ENCODE measurements at regions not wholly inside any gene's neighbourhood (a gene's known extent, or its start where the extent isn't known, plus 50 kb on each side); places are given as distances from the start of the nearest gene placed in this dataset.
A peak's percentile ranks its signal among the peaks of the same experiment; 100 is the strongest.

GRCh38 chr7:89914711-89915110 lies 239.6 kb upstream of the STEAP1 start:
- Histone ChIP-seq H3K79me2 (replicated peaks; ENCODE audit: insufficient read depth) (no peaks in the 10 kb centered on the region), H3K27ac (ENCODE audit: low read depth) (no peak overlapping the region), H2AFZ (no peak overlapping the region; the same call in 1 of the 2 replicates), H3K36me3 (ENCODE audit: insufficient read depth) (no peaks in the 10 kb centered on the region), H3K4me2 (no peak overlapping the region), H3F3A (replicated peaks; ENCODE audit: low read depth) (no peaks in the 10 kb centered on the region), H3K9me2 (ENCODE audit: insufficient read depth) (0 out of 2 replicates have a peak, but pooled peaks cover 4% of the 10 kb centered on the region), H3K4me3 (no peak overlapping the region), H4K20me1 (replicated peaks; ENCODE audit: insufficient read depth) (no peaks in the 10 kb centered on the region), H3K4me1 (ENCODE audit: insufficient read depth) (no peaks in the 10 kb centered on the region), H3K27me3 (ENCODE audit: insufficient read depth) (no peaks in the 10 kb centered on the region)
- H3K27ac Mint-ChIP-seq: no peak overlapping the region
- no peak for TF ChIP-seq EZH2 (IDR thresholded peaks at IDR 0.05; ENCODE audit: low read depth, unreplicated experiment)
- no peak for TF ChIP-seq EZH2phosphoT487 (IDR thresholded peaks at IDR 0.05; ENCODE audit: unreplicated experiment)
- TF ChIP-seq REST (IDR thresholded peaks at IDR 0.05; ENCODE audit: unreplicated experiment): no peak
- TF ChIP-seq ZNF331 (CRISPR knock-in tag; IDR thresholded peaks at IDR 0.05; ENCODE audit: low read depth): no peak
- TF ChIP-seq CREB1 (CRISPR knock-in tag; IDR thresholded peaks at IDR 0.05; ENCODE audit: low read depth): no peak
- TF ChIP-seq, protein P1, sequence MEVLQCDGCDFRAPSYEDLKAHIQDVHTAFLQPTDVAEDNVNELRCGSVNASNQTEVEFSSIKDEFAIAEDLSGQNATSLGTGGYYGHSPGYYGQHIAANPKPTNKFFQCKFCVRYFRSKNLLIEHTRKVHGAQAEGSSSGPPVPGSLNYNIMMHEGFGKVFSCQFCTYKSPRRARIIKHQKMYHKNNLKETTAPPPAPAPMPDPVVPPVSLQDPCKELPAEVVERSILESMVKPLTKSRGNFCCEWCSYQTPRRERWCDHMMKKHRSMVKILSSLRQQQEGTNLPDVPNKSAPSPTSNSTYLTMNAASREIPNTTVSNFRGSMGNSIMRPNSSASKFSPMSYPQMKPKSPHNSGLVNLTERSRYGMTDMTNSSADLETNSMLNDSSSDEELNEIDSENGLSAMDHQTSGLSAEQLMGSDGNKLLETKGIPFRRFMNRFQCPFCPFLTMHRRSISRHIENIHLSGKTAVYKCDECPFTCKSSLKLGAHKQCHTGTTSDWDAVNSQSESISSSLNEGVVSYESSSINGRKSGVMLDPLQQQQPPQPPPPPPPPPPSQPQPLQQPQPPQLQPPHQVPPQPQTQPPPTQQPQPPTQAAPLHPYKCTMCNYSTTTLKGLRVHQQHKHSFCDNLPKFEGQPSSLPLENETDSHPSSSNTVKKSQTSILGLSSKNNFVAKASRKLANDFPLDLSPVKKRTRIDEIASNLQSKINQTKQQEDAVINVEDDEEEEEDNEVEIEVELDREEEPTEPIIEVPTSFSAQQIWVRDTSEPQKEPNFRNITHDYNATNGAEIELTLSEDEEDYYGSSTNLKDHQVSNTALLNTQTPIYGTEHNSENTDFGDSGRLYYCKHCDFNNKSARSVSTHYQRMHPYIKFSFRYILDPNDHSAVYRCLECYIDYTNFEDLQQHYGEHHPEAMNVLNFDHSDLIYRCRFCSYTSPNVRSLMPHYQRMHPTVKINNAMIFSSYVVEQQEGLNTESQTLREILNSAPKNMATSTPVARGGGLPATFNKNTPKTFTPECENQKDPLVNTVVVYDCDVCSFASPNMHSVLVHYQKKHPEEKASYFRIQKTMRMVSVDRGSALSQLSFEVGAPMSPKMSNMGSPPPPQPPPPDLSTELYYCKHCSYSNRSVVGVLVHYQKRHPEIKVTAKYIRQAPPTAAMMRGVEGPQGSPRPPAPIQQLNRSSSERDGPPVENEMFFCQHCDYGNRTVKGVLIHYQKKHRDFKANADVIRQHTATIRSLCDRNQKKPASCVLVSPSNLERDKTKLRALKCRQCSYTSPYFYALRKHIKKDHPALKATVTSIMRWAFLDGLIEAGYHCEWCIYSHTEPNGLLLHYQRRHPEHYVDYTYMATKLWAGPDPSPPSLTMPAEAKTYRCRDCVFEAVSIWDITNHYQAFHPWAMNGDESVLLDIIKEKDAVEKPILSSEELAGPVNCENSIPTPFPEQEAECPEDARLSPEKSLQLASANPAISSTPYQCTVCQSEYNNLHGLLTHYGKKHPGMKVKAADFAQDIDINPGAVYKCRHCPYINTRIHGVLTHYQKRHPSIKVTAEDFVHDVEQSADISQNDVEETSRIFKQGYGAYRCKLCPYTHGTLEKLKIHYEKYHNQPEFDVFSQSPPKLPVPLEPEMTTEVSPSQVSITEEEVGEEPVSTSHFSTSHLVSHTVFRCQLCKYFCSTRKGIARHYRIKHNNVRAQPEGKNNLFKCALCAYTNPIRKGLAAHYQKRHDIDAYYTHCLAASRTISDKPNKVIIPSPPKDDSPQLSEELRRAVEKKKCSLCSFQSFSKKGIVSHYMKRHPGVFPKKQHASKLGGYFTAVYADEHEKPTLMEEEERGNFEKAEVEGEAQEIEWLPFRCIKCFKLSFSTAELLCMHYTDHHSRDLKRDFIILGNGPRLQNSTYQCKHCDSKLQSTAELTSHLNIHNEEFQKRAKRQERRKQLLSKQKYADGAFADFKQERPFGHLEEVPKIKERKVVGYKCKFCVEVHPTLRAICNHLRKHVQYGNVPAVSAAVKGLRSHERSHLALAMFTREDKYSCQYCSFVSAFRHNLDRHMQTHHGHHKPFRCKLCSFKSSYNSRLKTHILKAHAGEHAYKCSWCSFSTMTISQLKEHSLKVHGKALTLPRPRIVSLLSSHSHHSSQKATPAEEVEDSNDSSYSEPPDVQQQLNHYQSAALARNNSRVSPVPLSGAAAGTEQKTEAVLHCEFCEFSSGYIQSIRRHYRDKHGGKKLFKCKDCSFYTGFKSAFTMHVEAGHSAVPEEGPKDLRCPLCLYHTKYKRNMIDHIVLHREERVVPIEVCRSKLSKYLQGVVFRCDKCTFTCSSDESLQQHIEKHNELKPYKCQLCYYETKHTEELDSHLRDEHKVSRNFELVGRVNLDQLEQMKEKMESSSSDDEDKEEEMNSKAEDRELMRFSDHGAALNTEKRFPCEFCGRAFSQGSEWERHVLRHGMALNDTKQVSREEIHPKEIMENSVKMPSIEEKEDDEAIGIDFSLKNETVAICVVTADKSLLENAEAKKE (CRISPR knock-in tag; IDR thresholded peaks at IDR 0.05): no peak
- TF ChIP-seq NANOG (IDR thresholded peaks at IDR 0.05; ENCODE audit: borderline replicate concordance): no peak
- TF ChIP-seq JUNB (IDR thresholded peaks at IDR 0.05; ENCODE audit: unreplicated experiment): no peak
- TF ChIP-seq POLR2AphosphoS5 (IDR thresholded peaks at IDR 0.05; ENCODE audit: low read depth): no peak
- TF ChIP-seq ZNF114 (CRISPR knock-in tag; IDR thresholded peaks at IDR 0.05): no peak
- H3K36me3 Mint-ChIP-seq (ENCODE audit: low read depth): no peaks in the 10 kb centered on the region
- peaks cover 3% of the 10 kb centered on the region for H3K27me3 Mint-ChIP-seq (ENCODE audit: insufficient read depth, low read depth, poor library complexity)
- DNase-seq (ENCODE audit: low spot score): peak; percentile 2
- no peaks in the 10 kb centered on the region for H3K9me3 Mint-ChIP-seq
- no peaks in the 10 kb centered on the region for H3K4me1 Mint-ChIP-seq
- no peak overlapping the region for H3K4me3 Mint-ChIP-seq
- no peak for ATAC-seq
